Suprapubic skin (tissue), 4 donors: ENCODE measurements at regions not wholly inside any gene's neighbourhood (a gene's known extent, or its start where the extent isn't known, plus 50 kb on each side); places are given as distances from the start of the nearest gene placed in this dataset.

Experiments
- DNase-seq, 2 donors: peaks; one replicate each; pipeline ENCODE4 v3.0.0-alpha.2; 2019; ENCODE audit warnings: low spot score in 2 of 2
- H3K27ac ChIP-seq: fragments of 200-600 bp; sonication (generic); one replicate; pipeline ENCODE4 v1.5.1; 2019
- H3K27me3 ChIP-seq: fragments of 200-600 bp; sonication (generic); one replicate; pipeline ENCODE4 v1.5.1; 2019
- H3K36me3 ChIP-seq: fragments of 200-600 bp; sonication (generic); one replicate; pipeline ENCODE4 v1.5.1; 2019
- H3K4me1 ChIP-seq: fragments of 200-600 bp; sonication (generic); one replicate; pipeline ENCODE4 v1.5.1; 2019
- H3K4me3 ChIP-seq: fragments of 200-600 bp; sonication (generic); one replicate; pipeline ENCODE4 v1.5.1; 2019; ENCODE audit warnings: mild to moderate bottlenecking
- H3K9me3 ChIP-seq: fragments of 200-600 bp; sonication (generic); one replicate; pipeline ENCODE4 v1.5.1; 2019
- EP300 ChIP-seq: sonication (generic); formaldehyde crosslinking; IDR thresholded peaks from one replicate; pipeline ENCODE4 v1.6.1; 2017; ENCODE audit warnings: antibody characterized with exemption
- POLR2A ChIP-seq, 2 donors: fragments of 450-650 bp; IDR thresholded peaks; one replicate each; pipeline ENCODE4 v1.6.1; 2017; ENCODE audit warnings: antibody characterized with exemption in 2 of 2, mild to moderate bottlenecking in 2 of 2, moderate library complexity in 2 of 2
- POLR2AphosphoS5 ChIP-seq, 3 donors: sonication (generic); formaldehyde crosslinking; IDR thresholded peaks; one replicate each; pipeline ENCODE4 v1.6.1; 2017; ENCODE audit warnings: antibody characterized with exemption in 3 of 3
- WGBS: methylation state at CpG from one replicate; pipeline ENCODE4 v1.1.5; 2018; 5-methylcytosine and 5-hydroxymethylcytosine counted together
- TF ChIP-seq, protein P1 (sequence below), 2 donors: fragments of 200-600 bp in 1 of 2; fragments of 450-650 bp in 1 of 2; sonication (generic) in 1 of 2; IDR thresholded peaks; one replicate each; pipeline ENCODE4 v1.5.1; 2016 to 2019; ENCODE audit warnings: antibody characterized with exemption in 2 of 2, mild to moderate bottlenecking in 1 of 2, moderate library complexity in 1 of 2

DNA sequence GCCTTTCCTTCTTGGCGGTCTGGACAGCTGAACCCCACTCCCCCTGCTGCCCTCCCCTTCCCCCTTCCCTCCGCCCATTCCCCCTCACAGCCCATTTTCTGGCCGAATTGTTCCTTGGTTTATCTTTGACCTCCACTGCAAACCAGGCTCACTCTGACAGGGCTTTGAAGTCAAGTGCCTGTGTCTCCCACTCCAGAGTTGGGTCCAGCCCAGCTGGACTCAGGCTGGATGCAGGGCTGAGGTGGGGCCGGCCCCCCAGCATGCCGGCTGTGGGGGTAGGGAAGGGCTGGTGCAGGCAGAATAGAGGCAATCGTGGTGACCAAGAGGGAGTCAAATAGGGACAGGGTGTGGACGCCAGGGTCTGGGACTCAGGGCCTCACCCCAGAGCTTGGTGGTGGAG lies 57.0 kb upstream of the MRPS22 start:
- Histone ChIP-seq H3K9me3 (no peaks in the 10 kb centered on the region), H3K27me3 (no peaks in the 10 kb centered on the region), H3K4me3 (no peak overlapping the region), H3K4me1 (peaks cover 1% of the 10 kb centered on the region), H3K27ac (no peak overlapping the region), H3K36me3 (no peaks in the 10 kb centered on the region)
- WGBS: 77% methylated on average over 7 of the region's 7 CpGs
- TF ChIP-seq POLR2A (IDR thresholded peaks at IDR 0.05) (no peak), POLR2AphosphoS5 (IDR thresholded peaks at IDR 0.05) (no peak), EP300 (no peak)
- TF ChIP-seq, protein P1, sequence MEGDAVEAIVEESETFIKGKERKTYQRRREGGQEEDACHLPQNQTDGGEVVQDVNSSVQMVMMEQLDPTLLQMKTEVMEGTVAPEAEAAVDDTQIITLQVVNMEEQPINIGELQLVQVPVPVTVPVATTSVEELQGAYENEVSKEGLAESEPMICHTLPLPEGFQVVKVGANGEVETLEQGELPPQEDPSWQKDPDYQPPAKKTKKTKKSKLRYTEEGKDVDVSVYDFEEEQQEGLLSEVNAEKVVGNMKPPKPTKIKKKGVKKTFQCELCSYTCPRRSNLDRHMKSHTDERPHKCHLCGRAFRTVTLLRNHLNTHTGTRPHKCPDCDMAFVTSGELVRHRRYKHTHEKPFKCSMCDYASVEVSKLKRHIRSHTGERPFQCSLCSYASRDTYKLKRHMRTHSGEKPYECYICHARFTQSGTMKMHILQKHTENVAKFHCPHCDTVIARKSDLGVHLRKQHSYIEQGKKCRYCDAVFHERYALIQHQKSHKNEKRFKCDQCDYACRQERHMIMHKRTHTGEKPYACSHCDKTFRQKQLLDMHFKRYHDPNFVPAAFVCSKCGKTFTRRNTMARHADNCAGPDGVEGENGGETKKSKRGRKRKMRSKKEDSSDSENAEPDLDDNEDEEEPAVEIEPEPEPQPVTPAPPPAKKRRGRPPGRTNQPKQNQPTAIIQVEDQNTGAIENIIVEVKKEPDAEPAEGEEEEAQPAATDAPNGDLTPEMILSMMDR (IDR thresholded peaks at IDR 0.05): no peak
- DNase-seq: no peak

- 90% methylated on average over 4 of the region's 4 CpGs for WGBS
- no peaks in the 10 kb centered on the region for H3K36me3 ChIP-seq
- H3K4me3 ChIP-seq: no peak overlapping the region
- DNase-seq: no peak
- H3K27ac ChIP-seq: no peak overlapping the region
- H3K4me1 ChIP-seq: no peaks in the 10 kb centered on the region
- H3K9me3 ChIP-seq: no peaks in the 10 kb centered on the region
- TF ChIP-seq, protein P1 (IDR thresholded peaks at IDR 0.05): no peak
- TF ChIP-seq POLR2AphosphoS5 (IDR thresholded peaks at IDR 0.05) (no peak), POLR2A (IDR thresholded peaks at IDR 0.05) (no peak), EP300 (no peak)
- no peaks in the 10 kb centered on the region for H3K27me3 ChIP-seq
These were observed 56.3 kb upstream of the MRPS22 start for GRCh38 chr3:139287557-139287956.

DNA sequence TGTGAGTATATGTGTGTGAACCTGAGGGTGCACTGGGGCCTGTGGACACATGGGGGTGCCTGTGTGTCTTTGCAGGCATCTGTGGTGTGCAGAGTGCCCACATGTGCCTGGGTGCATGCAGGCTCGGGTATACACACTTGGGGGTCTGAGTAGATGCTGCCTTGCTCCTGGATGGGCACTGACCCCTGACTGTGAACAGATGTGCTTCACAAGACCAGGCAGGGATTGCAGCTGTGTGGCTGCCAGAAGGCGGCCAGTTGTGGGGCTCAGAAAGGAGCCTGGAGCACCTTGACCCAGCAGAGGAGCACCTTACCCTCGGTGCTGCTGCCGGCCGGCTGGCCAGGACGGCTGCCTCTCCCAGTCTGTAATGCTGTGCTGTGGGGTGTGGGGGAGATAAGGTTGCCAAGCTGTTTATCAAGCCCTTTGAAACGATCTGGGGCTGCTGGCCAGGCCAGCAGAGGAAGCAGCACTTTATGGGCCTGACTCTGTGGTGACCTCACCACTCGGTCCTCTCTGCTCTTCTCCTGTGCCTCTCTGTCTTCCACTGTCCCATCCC lies 55.5 kb upstream of the MRPS22 start:
- H3K27ac ChIP-seq: no peak overlapping the region
- 65% methylated on average over 2 of the region's 8 CpGs for WGBS

GRCh38 chr3:139289860-139290524 lies 53.8 kb upstream of the MRPS22 start:
- no peaks in the 10 kb centered on the region for H3K9me3 ChIP-seq
- TF ChIP-seq, protein P1 (IDR thresholded peaks at IDR 0.05): no peak
- TF ChIP-seq EP300: no peak
- H3K4me1 ChIP-seq: no peaks in the 10 kb centered on the region
- H3K27ac ChIP-seq: no peak overlapping the region
- H3K4me3 ChIP-seq: no peak overlapping the region
- no peaks in the 10 kb centered on the region for H3K27me3 ChIP-seq
- DNase-seq: no peak
- 100% methylated on average over 4 of the region's 6 CpGs for WGBS
- H3K36me3 ChIP-seq: no peaks in the 10 kb centered on the region

More for the DNA sequence above, 55.5 kb upstream of the MRPS22 start:
- TF ChIP-seq, protein P1 (IDR thresholded peaks at IDR 0.05): no peak
- TF ChIP-seq POLR2AphosphoS5 (IDR thresholded peaks at IDR 0.05) (no peak), EP300 (no peak), POLR2A (IDR thresholded peaks at IDR 0.05) (no peak)
- Histone ChIP-seq H3K9me3 (no peaks in the 10 kb centered on the region), H3K4me3 (no peak overlapping the region), H3K27me3 (no peaks in the 10 kb centered on the region), H3K36me3 (no peaks in the 10 kb centered on the region), H3K4me1 (no peaks in the 10 kb centered on the region)
- DNase-seq: no peak

DNA sequence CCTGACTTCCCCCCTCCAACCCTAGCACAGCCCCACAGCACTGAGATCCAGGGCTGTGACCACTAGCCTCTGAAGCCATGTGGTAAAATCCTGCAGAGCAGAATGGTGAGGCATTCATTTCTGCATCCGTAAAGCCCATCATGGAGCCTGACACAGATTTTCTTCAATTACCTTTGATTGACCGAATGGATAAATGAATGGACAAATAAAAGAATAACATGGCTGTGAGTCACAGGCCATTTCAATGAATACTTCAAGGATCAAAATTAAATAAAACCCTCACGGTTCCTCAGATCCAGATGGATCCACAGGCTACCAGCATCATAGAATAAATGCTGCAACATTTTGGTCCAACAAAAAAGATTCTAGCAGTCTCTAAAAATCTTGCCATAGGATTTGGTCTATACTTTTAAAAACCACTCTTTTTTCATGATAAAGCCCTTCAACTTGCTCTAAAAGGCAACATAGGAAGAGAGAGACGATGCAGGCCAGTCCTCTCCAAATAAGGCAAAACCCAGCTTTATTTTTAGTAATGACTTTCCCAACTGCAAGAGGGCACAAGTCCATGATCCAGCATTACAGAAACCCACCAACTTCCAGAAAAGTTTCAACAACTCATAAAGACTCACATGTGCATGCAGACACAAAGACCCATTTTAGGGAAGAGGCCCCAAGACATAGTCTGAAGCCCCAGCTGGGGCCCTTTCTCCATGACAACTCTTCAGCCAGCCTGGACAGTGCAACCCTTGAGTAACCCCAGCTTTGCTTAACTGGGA lies 52.4 kb upstream of the MRPS22 start:
- H3K27me3 ChIP-seq: no peaks in the 10 kb centered on the region
- H3K36me3 ChIP-seq: no peaks in the 10 kb centered on the region
- H3K9me3 ChIP-seq: no peaks in the 10 kb centered on the region
- TF ChIP-seq POLR2AphosphoS5 (IDR thresholded peaks at IDR 0.05): no peak
- TF ChIP-seq POLR2A (IDR thresholded peaks at IDR 0.05): no peak
- TF ChIP-seq EP300: no peak
- TF ChIP-seq, protein P1 (IDR thresholded peaks at IDR 0.05): no peak
- WGBS: 76% methylated on average over 4 of the region's 4 CpGs
- no peak overlapping the region for H3K27ac ChIP-seq
- DNase-seq: no peak
- H3K4me1 ChIP-seq: no peaks in the 10 kb centered on the region
- H3K4me3 ChIP-seq: no peak overlapping the region
